Fibroblast of skin of left biceps (primary cell): ENCODE measurements at regions not wholly inside any gene's neighbourhood (a gene's known extent, or its start where the extent isn't known, plus 50 kb on each side); places are given as distances from the start of the nearest gene placed in this dataset.
"Not testable (repeated sequence)": the region's sequence is repeated elsewhere in the genome, so short reads cannot be mapped to it uniquely, and the experiment has no call there.

Experiments
- DNase-seq, 2 experiments: peaks; one replicate each; pipeline ENCODE4 v3.0.0-alpha.2; 2013; ENCODE audit warnings: low read depth in 2 of 2

- no peak for DNase-seq
These were observed 322.6 kb downstream of the KIF20B start for GRCh38 chr10:90023950-90024349.

- DNase-seq, result no peak
These were observed 326.9 kb downstream of the KIF20B start for GRCh38 chr10:90028312-90028711.

- DNase-seq, result no peak
These were observed 330.4 kb downstream of the KIF20B start for GRCh38 chr10:90031776-90032175.

- DNase-seq, result no peak
These were observed 331.1 kb downstream of the KIF20B start for GRCh38 chr10:90032519-90032918.

- not testable (repeated sequence) for DNase-seq
These were observed 333.5 kb downstream of the KIF20B start for GRCh38 chr10:90034862-90035261.

GRCh38 chr10:90041585-90041984 lies 340.2 kb downstream of the KIF20B start:
- no peak for DNase-seq

GRCh38 chr10:90042075-90042474 lies 340.7 kb downstream of the KIF20B start:
- no peak for DNase-seq

- DNase-seq, result no peak
These were observed 345.9 kb downstream of the KIF20B start for GRCh38 chr10:90047243-90047729.

- no peak for DNase-seq
These were observed 349.7 kb downstream of the KIF20B start for GRCh38 chr10:90051053-90051452.

GRCh38 chr10:90051474-90051873 lies 350.1 kb downstream of the KIF20B start:
- no peak for DNase-seq

GRCh38 chr10:90062786-90063185 lies 361.4 kb downstream of the KIF20B start:
- DNase-seq, result no peak

GRCh38 chr10:90064295-90064694 lies 362.9 kb downstream of the KIF20B start:
- no peak for DNase-seq

- DNase-seq, result no peak
These were observed 365.0 kb downstream of the KIF20B start for GRCh38 chr10:90066435-90066834.

GRCh38 chr10:90075995-90076394 lies 374.6 kb downstream of the KIF20B start:
- DNase-seq, result no peak

GRCh38 chr10:90079819-90080218 lies 378.4 kb downstream of the KIF20B start:
- no peak for DNase-seq

GRCh38 chr10:90086606-90087190 lies 385.3 kb downstream of the KIF20B start:
- not testable (repeated sequence) for DNase-seq

- peak; percentile 52 to 58 for DNase-seq
These were observed 386.0 kb downstream of the KIF20B start for GRCh38 chr10:90087197-90088023.

GRCh38 chr10:90088024-90088317 lies 386.6 kb downstream of the KIF20B start:
- no peak for DNase-seq

GRCh38 chr10:90089719-90090118 lies 388.3 kb downstream of the KIF20B start:
- no peak for DNase-seq

- DNase-seq, result no peak
These were observed 394.8 kb downstream of the KIF20B start for GRCh38 chr10:90096196-90096595.

GRCh38 chr10:90107581-90107980 lies 406.2 kb downstream of the KIF20B start:
- not testable (repeated sequence) for DNase-seq

GRCh38 chr10:90111671-90112070 lies 410.3 kb downstream of the KIF20B start:
- DNase-seq, result no peak

- no peak for DNase-seq
These were observed 411.3 kb downstream of the KIF20B start for GRCh38 chr10:90112681-90113080.
